ENCODE measurements at regions not wholly inside any gene's neighbourhood (a gene's known extent, or its start where the extent isn't known, plus 50 kb on each side); places are given as distances from the start of the nearest gene placed in this dataset.
"Not testable (repeated sequence)": the region's sequence is repeated elsewhere in the genome, so short reads cannot be mapped to it uniquely, and the experiment has no call there.

DNA sequence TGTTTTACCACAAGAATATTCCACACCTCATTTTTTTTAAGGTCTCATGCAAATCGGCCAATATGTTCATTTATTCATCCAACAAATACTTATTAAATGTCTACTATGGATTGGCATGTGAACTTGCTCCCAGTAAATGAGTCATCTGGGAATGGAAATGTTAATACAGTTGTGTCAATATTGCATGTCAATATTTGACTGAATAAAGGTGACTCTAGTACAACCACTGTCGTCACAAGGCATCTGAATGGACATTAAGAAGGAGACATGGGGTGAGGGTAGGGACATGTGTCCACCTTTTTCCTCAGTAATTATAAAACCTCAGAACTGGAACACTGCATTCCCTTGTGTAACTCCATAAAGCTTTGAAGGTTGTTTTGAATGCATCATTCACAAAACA is 365.4 kb downstream of the ADCYAP1 start:
- no peak for DNase-seq (ENCODE audit: low read depth in 2 of 3, low spot score in 2 of 3)

- no peak for DNase-seq (ENCODE audit: low read depth in 2 of 3, low spot score in 2 of 3)
Observed at GRCh38 chr18:1273469-1273868, 368.8 kb downstream of the ADCYAP1 start.

DNA sequence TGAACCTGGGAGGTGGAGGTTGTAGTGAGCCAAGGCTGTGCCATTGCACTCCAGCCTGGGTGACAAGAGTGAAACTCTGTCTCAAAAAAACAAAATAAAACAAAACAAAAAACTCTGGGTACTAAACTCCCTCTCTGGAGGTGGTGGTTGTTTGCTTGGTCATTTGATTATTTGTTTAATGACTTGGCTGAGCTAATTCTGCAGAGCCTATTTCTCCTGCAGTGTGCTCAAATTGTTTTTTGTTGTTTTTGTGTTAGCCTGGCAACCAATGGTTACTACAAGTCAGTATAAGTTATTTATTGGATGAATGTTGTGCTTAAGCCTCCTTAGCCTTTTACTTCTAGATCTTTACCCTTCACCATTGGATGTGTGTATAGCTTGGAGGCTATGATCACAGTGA is 387.5 kb downstream of the ADCYAP1 start:
- DNase-seq (ENCODE audit: low read depth in 2 of 3, low spot score in 2 of 3): no peak

GRCh38 chr18:1294229-1294628 is 389.6 kb downstream of the ADCYAP1 start:
- no peak for DNase-seq (ENCODE audit: low read depth in 2 of 3, low spot score in 2 of 3)

DNA sequence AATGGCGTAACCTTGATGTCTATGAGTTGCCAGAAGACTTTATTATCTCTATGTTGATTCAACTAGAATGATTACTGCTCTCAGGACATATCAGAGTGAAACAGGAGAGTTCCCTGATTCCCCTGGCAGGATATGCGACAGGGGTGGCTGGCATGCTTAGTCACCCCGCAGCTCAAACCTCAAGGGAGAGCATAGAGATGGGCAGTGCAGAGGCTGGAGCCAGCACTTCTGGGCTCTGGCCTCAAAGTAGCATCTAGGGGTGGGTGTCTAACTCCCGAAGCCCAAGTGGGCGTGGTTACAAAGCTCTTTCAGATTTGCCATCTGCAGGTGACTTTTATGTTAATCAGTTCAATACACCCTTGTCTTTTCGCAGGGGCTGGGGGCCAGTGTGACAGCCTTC is 391.6 kb downstream of the ADCYAP1 start:
- DNase-seq (ENCODE audit: low read depth in 2 of 3, low spot score in 2 of 3): no peak

GRCh38 chr18:1302861-1303260 is 398.2 kb downstream of the ADCYAP1 start:
- DNase-seq (ENCODE audit: low read depth in 2 of 3, low spot score in 2 of 3): no peak

GRCh38 chr18:1304392-1304992 is 399.8 kb downstream of the ADCYAP1 start:
- DNase-seq (ENCODE audit: low read depth in 2 of 3, low spot score in 2 of 3): no peak

- no peak for DNase-seq (ENCODE audit: low read depth in 2 of 3, low spot score in 2 of 3)
Observed at GRCh38 chr18:1306641-1307040, 402.0 kb downstream of the ADCYAP1 start.

DNA sequence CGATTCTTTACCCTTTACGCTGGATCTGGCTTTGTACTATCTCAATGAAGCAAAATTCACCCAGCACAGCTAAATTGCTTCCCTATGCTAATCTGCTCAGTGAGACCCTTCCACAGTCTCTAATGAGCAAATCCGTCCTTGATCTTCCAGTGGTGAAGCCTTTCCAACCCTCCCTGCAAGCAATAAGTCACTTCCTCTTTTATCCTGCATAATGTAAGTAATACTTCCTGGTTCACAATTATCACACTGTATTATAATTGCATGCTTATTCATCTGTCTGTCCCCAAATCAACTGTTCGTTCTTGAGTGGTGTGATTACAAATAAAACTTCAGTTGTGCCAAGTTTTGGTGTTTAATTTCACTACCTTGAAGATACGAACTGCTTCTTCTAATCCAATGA is 404.0 kb downstream of the ADCYAP1 start:
- DNase-seq (ENCODE audit: low read depth in 2 of 3, low spot score in 2 of 3): no peak

DNA sequence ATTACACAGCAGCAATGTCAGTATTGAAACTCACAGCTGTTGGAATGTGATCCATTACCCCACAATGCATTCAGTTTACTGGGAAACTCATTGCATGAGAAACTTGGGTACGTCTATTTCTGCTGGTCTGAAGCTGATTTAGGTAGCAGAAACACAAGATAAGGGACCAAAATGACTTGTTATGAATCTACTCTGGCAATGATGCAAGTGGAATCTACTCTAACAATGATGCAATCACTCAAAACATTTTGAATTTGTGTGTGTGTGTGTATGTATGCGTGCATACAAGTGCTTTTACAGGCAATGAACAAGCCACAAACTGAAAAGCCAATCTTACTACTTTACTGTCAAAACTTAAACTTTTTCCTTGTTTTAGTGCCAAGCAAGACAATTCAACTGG is 406.7 kb downstream of the ADCYAP1 start:
- DNase-seq (ENCODE audit: low read depth in 2 of 3, low spot score in 2 of 3): no peak

GRCh38 chr18:1335345-1335744 is 430.7 kb downstream of the ADCYAP1 start:
- DNase-seq (ENCODE audit: low read depth in 2 of 3, low spot score in 2 of 3): not testable (repeated sequence)

DNA sequence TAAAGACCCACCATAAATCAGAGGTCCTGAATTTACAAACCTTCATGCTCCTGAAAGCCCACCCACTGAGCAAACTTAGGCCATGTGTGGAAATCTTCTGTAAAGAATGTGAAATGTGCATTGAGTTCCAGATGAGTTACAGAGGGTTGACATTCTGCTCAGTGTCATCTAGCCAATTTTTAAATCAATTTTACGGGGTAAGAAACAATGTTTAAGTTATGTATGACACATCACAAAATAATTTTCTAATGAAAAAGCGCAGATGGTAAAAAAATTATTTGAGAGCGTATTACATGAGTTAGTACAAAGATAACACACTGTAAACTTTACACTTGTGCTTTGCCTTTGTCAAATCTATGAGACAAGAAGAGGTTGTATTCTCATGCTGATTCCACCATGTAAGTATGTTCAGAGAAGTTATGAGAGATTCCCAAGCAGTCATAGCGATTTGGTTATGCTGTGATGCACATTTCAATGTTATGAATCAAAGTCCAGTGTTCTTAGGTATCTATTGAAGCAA is 446.3 kb downstream of the ADCYAP1 start:
- no peak for DNase-seq (ENCODE audit: low read depth in 2 of 3, low spot score in 2 of 3)

- DNase-seq (ENCODE audit: low read depth in 2 of 3, low spot score in 2 of 3): no peak
Observed at GRCh38 chr18:1353025-1353424, 448.4 kb downstream of the ADCYAP1 start.

DNA sequence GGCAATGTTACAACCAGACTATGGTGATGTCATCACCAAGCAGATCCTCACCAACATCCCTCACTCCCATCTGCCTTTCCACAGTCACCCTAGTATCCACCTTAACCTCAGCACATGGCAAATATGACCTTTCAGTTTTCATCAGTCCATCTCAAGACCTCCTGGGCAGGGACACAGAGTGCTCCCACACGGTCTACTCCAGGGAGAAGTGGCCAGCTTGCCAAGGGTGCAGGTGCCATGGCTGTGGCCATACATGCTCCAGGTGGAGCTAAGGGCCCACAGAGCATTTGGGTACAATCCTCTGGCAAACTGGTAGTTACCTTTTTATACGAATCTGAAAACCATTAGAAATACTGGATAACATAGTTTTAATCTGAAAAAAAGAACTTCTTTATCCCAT is 453.1 kb downstream of the ADCYAP1 start:
- no peak for DNase-seq (ENCODE audit: low read depth in 2 of 3, low spot score in 2 of 3)

GRCh38 chr18:1361936-1362335 is 457.3 kb downstream of the ADCYAP1 start:
- no peak for DNase-seq (ENCODE audit: low read depth in 2 of 3, low spot score in 2 of 3)

- no peak for DNase-seq (ENCODE audit: low read depth in 2 of 3, low spot score in 2 of 3)
Observed at GRCh38 chr18:1370552-1370951, 465.9 kb downstream of the ADCYAP1 start.

DNA sequence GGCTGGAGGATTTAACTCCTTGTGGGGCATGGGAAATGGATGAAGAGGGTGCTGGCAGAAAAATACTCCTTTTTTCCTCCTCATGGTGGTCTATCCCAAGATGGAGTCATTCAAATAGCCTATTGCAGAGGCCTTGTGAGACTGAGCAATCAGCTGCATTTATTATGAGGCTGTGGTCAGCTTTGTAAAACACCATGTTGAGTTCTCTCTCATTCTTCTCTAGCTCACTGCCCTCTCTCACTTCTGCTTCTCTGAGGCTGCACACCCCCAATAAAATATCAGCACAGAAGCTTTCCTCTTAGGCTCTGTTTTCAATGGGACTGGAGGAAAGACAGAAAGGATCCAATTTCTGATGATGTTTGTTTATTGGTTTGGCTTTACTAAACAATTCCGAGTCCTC is 467.1 kb downstream of the ADCYAP1 start:
- DNase-seq (ENCODE audit: low read depth in 2 of 3, low spot score in 2 of 3): no peak

GRCh38 chr18:1383465-1383864 is 478.8 kb downstream of the ADCYAP1 start:
- DNase-seq (ENCODE audit: low read depth in 2 of 3, low spot score in 2 of 3): no peak

- DNase-seq (ENCODE audit: low read depth in 2 of 3, low spot score in 2 of 3): not testable (repeated sequence)
Observed at GRCh38 chr18:1388468-1388867, 483.8 kb downstream of the ADCYAP1 start.

GRCh38 chr18:1392046-1392445 is 487.4 kb downstream of the ADCYAP1 start:
- no peak for DNase-seq (ENCODE audit: low read depth in 2 of 3, low spot score in 2 of 3)

DNA sequence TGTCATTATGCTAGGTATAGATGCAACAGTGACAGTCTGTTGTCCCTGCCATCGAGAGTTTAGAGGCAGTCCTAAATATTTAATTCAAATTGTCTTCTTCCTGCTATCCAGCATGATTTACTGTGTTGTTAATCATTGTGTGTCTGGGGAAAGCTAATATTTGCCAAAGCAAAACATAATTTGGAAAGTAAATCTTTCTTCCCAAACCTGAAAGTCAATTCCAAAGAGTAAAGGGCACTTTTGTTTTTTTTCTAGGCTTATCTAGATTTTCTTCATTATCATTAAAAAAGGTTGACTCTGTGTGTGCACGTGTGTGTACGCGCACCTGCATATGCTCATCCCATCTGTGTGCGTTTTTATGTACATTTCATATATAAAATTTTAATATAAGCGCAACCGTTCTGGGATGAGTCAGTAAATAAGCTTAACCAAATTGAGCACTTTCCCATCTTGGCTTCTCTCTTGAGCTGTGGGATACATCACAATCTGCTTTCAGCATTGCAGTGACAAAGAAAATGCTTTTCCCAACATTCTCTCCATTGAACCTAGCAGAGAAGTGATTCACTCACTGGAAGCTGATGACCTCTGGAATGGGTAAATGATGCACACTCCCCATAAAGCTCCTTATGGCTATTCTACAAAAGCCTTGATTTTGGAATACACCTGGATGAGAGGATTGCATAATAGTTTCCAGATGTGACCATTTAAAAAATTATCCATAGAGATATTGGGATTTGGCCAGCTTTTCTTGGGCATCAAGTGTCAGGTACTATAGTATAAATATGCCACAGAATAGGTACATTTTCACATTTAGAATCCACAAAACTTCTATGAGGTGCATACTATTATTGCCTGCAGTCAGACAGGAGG is 488.4 kb downstream of the ADCYAP1 start:
- no peak for DNase-seq (ENCODE audit: low read depth in 2 of 3, low spot score in 2 of 3)

GRCh38 chr18:1393929-1394328 is 489.3 kb downstream of the ADCYAP1 start:
- no peak for DNase-seq (ENCODE audit: low read depth in 2 of 3, low spot score in 2 of 3)

DNA sequence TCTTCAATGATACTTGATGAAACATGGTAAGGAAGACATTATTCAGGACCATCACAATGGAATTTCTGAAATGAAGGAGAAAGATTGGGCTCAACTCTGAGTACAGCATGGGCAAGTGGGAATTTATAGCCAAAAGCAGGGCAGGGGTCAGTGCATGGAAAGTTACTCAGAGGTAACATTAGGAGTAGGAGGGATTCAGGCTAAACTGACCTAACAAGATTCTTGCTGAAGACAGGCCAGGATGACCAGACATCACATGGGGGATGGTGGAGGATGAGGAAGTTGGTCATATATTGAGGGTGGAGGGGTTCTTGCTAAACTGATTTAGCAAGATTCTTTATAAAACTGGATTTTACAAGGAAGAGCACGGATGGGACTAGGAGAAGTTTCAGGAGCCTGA is 489.8 kb downstream of the ADCYAP1 start:
- no peak for DNase-seq (ENCODE audit: low read depth in 2 of 3, low spot score in 2 of 3)

Data from activated CD8-positive, alpha-beta memory T cell treated with anti-CD3 and anti-CD28 coated beads for 48 hours (primary cell).